GM12875 (cell line): ENCODE measurements at regions not wholly inside any gene's neighbourhood (a gene's known extent, or its start where the extent isn't known, plus 50 kb on each side); places are given as distances from the start of the nearest gene placed in this dataset.

Experiments
- H3K4me3 ChIP-seq: one replicate; pipeline ENCODE4 v1.5.1; 2011; ENCODE audit warnings: low read depth, low read length, control low read depth
- TF ChIP-seq, protein P1 (sequence below): IDR thresholded peaks from 2 replicates; pipeline ENCODE4 v1.5.1; 2011; ENCODE audit warnings: low read depth, mild to moderate bottlenecking, control low read depth, inconsistent platforms, low read length, moderate library complexity, borderline replicate concordance; ENCODE audit not compliant: insufficient read depth

DNA sequence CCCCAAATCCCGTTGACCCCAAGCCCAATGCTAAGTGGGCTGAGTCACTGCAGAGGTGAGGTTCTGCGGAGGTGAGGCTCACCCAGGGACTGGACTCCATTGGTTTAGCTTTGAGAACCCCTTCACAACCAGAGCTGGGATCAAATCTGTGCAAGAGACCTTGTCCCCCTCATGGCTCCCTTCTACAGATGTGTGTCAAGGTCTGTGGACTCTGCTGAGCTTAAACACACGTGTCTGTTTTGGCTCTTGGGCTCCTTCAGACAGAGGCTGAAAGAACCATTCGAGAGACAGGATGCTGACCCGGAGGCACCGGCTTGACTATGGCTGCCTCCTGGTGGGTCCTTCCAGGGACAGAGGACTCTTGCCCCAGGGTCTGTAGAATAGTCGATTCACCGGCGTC, 190.3 kb downstream of the LPIN1 start:
- no peak overlapping the region for H3K4me3 ChIP-seq
- TF ChIP-seq, protein P1, sequence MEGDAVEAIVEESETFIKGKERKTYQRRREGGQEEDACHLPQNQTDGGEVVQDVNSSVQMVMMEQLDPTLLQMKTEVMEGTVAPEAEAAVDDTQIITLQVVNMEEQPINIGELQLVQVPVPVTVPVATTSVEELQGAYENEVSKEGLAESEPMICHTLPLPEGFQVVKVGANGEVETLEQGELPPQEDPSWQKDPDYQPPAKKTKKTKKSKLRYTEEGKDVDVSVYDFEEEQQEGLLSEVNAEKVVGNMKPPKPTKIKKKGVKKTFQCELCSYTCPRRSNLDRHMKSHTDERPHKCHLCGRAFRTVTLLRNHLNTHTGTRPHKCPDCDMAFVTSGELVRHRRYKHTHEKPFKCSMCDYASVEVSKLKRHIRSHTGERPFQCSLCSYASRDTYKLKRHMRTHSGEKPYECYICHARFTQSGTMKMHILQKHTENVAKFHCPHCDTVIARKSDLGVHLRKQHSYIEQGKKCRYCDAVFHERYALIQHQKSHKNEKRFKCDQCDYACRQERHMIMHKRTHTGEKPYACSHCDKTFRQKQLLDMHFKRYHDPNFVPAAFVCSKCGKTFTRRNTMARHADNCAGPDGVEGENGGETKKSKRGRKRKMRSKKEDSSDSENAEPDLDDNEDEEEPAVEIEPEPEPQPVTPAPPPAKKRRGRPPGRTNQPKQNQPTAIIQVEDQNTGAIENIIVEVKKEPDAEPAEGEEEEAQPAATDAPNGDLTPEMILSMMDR = no peak

DNA sequence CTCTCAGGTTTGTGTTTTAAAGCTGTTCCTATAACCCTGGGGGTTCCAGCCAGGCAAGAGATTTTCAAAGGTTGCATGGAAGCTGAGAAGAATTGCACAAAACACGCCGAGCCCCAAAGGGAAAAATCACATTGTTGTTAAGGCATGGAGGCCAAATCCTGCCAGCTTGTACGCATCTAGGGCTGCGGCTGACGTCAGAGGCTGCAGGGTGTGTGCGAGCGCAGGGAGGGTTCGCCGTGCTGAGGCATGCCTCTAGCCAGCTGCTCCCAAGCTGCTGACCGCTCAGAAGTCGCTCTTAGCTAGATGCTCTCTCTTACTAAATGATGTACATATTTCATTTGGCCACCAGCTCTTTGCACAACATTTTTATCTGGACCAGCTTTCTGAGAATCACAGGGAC, 191.8 kb downstream of the LPIN1 start:
- no peak overlapping the region for H3K4me3 ChIP-seq
- TF ChIP-seq, protein P1 = no peak

DNA sequence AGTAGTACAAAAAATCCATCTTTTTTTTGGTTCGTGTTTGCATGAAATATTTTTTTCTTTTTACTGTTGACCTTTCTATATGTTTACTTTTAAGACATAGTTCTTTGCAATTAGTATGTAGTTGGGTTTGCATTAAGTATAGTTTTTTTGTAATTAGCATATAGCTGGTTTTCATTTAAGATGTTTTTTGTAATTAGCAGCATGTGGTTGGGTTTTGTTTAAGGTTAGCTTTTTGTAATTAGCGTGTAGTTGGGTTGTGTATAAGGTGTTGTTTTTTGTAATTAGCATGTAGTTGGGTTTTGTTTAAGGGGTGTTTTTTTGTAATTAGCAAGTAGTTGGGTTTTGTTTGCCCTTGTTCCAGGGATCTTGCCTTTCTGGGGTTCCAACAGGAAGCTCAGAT, 193.1 kb downstream of the LPIN1 start:
- TF ChIP-seq, protein P1 = no peak
- H3K4me3 ChIP-seq = no peak overlapping the region

DNA sequence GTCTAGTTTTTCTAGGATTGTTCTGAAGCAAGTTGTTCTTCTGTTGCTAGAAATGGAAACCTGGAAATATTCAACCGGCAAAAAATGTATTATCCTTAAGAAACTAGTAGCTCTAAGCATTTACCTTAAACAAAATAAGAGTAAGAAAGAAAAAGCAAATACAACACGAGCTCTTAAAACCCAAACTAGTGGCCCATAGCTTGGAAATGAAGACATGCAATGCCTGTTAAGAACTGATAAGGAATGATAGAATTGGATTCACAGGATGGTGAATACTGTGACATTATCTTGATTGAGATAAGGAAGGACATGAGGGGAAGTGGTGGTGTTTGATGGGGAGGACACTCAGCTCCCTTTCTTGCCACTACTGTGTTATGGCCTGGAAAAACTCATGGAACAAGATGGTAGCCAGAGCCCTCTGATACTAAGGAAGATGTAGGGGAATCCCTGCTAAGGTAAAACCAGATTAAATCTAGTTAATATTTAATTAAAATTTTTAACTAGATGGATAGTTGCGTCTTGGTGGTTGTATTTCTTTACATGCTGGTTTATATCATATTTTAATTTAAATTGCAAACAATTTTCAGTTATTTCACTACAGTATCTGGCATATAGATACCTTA, 193.8 kb downstream of the LPIN1 start:
- TF ChIP-seq, protein P1 = no peak
- H3K4me3 ChIP-seq = no peak overlapping the region

DNA sequence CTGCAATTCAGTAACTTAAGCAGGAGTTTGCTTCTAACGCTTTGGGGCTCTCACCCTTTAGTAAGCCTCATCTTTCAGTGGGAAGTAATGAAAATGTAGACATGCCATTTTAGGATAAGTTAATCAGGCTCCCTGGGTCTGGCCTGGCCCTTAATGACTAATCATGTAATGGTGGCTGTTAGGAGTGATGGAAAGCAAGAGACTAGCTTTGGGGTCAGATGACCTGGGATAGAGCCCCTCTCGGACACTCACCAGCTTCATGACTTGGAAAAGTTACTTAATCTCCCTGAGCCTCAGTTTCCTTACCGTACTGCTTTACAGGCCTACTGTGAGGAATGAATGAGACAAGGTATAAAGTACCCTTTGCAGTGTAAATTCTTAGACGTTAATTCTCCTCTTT, 194.4 kb downstream of the LPIN1 start:
- TF ChIP-seq, protein P1 = no peak
- H3K4me3 ChIP-seq = no peak overlapping the region

DNA sequence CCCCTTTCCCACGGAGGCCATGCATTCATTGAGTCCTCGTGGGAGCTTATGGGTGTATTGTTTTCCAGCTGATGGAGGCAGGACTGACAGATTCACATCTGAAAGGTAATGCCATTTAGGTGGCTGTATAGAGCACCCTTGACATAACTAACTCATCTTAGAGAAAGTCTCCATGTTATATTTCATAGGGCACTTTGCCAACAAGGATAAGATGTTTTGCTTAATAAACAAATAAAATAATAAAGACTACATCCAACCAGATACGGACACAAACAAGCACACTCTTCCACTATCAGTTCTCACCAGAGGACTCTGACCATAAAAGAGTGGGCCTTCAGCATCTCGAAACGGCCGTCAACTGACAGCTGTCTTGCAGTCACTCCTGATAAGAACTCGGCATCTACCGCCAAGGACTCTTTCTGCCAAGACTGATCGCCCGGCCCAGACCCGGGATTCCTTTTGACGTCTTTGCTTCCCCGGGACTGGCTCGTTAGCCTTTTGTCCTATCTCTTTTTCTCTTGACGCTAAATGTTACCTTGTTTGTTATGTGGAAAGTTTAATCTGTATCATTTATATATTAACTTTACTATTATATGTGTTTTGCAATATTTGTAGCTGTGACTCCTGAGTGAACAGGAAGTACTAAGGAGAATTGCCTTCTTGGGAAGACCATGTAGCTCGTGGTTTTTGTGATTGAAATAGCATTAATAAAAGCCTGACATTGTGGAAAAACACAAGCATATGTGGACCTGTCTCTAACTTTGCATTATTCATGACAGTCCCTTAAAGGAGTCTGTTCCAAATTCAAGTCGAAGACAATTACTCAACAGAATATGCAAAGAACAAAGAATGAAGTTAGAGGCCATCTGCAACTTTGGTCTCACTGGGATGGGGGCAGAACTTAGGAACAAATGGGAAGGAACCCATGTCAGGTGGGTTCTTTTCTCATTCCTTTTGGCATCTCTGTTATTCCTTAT, 195.1 kb downstream of the LPIN1 start:
- H3K4me3 ChIP-seq = no peak overlapping the region
- TF ChIP-seq, protein P1 = no peak

DNA sequence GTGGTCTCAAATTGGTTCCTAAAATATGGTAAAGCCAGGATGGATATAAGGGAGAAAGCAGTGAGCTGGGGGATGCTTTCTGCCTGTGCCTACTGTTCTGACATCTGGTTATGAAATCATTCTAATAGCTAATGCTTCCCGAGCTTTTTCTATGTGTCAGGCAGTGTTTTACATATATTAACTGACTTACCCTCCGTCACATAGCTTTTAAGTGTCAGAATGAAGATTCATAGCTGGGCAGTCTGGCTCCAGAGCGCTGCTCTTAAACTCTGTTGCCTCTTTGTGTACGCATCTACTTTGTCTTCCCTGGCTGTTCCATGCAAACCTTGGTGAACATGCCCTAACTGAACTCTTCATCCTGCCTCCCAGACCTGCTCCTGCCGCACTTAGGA, 195.7 kb downstream of the LPIN1 start:
- no peak overlapping the region for H3K4me3 ChIP-seq
- TF ChIP-seq, protein P1 = no peak
